ENCODE measurements at regions not wholly inside any gene's neighbourhood (a gene's known extent, or its start where the extent isn't known, plus 50 kb on each side); places are given as distances from the start of the nearest gene placed in this dataset.

GRCh38 chr16:26247063-26247462, 555.3 kb downstream of the HS3ST4 start:
- no peak overlapping the region for H3K4me3 ChIP-seq (ENCODE audit: low read depth, low read length)
- DNase-seq (ENCODE audit: low read depth), result no peak
- TF ChIP-seq, protein P1, sequence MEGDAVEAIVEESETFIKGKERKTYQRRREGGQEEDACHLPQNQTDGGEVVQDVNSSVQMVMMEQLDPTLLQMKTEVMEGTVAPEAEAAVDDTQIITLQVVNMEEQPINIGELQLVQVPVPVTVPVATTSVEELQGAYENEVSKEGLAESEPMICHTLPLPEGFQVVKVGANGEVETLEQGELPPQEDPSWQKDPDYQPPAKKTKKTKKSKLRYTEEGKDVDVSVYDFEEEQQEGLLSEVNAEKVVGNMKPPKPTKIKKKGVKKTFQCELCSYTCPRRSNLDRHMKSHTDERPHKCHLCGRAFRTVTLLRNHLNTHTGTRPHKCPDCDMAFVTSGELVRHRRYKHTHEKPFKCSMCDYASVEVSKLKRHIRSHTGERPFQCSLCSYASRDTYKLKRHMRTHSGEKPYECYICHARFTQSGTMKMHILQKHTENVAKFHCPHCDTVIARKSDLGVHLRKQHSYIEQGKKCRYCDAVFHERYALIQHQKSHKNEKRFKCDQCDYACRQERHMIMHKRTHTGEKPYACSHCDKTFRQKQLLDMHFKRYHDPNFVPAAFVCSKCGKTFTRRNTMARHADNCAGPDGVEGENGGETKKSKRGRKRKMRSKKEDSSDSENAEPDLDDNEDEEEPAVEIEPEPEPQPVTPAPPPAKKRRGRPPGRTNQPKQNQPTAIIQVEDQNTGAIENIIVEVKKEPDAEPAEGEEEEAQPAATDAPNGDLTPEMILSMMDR (conservative IDR thresholded peaks at IDR 0.05; ENCODE audit: low read depth, low read length), result no peak

- no peak overlapping the region for H3K4me3 ChIP-seq (ENCODE audit: low read depth, low read length)
- no peak for DNase-seq (ENCODE audit: low read depth)
- TF ChIP-seq, protein P1 (conservative IDR thresholded peaks at IDR 0.05; ENCODE audit: low read depth, low read length), result no peak
Observed at GRCh38 chr16:26252598-26252997, 560.8 kb downstream of the HS3ST4 start.

DNA sequence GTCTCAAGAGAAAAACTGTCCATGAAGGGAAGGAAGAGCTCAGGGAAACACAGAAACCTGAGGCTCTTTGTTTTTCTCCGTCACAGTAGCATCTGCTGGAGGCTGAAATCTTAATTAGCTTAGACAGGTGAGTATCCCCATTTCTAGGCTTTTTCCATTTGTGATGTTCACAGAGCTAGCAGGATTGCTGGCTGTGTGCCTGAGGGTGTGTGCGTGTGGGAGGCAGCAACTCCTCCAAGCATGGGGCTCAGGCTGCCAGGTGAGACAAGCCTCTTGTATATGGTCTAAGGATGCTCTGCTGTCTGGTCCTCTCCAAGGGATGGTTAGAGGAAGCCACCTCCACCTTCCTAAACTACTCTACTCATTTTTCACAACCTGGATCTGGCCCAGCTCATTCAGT, 569.9 kb downstream of the HS3ST4 start:
- no peak for DNase-seq (ENCODE audit: low read depth)
- TF ChIP-seq, protein P1 (conservative IDR thresholded peaks at IDR 0.05; ENCODE audit: low read depth, low read length), result no peak
- H3K4me3 ChIP-seq (ENCODE audit: low read depth, low read length), result no peak overlapping the region

GRCh38 chr16:26263406-26263805, 571.6 kb downstream of the HS3ST4 start:
- TF ChIP-seq, protein P1 (conservative IDR thresholded peaks at IDR 0.05; ENCODE audit: low read depth, low read length), result no peak
- no peak for DNase-seq (ENCODE audit: low read depth)

GRCh38 chr16:26267641-26268040, 575.9 kb downstream of the HS3ST4 start:
- no peak overlapping the region for H3K4me3 ChIP-seq (ENCODE audit: low read depth, low read length)
- DNase-seq (ENCODE audit: low read depth), result no peak
- TF ChIP-seq, protein P1 (conservative IDR thresholded peaks at IDR 0.05; ENCODE audit: low read depth, low read length), result no peak

More at GRCh38 chr16:26263406-26263805, 571.6 kb downstream of the HS3ST4 start:
- no peak overlapping the region for H3K4me3 ChIP-seq (ENCODE audit: low read depth, low read length)

DNA sequence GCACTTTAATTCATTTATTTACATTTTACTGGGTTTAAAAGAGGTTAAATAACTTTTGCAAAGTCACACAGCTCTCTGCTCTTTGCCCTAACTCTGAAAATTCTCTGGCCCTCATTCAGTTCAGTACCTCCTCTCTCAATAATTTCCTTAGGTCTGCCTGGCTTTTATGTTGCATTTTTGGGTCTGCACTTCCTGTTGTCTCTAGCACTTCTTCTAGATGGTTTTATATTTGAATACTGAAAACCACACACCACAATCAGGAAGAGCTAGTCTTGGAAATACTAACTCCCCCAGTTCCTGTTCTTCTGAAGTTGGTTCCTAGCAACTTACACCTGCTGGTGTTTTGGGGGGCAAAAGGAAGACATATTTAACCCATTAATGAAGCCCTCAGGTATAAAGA, 577.9 kb downstream of the HS3ST4 start:
- H3K4me3 ChIP-seq (ENCODE audit: low read depth, low read length), result no peak overlapping the region
- no peak for DNase-seq (ENCODE audit: low read depth)
- TF ChIP-seq, protein P1 (conservative IDR thresholded peaks at IDR 0.05; ENCODE audit: low read depth, low read length), result no peak

GRCh38 chr16:26273607-26274006, 581.8 kb downstream of the HS3ST4 start:
- DNase-seq (ENCODE audit: low read depth), result no peak
- H3K4me3 ChIP-seq (ENCODE audit: low read depth, low read length), result no peak overlapping the region
- TF ChIP-seq, protein P1 (conservative IDR thresholded peaks at IDR 0.05; ENCODE audit: low read depth, low read length), result no peak
